HG03103 (cell line): ENCODE measurements at regions not wholly inside any gene's neighbourhood (a gene's known extent, or its start where the extent isn't known, plus 50 kb on each side); places are given as distances from the start of the nearest gene placed in this dataset.
"Not testable (repeated sequence)": the region's sequence is repeated elsewhere in the genome, so short reads cannot be mapped to it uniquely, and the experiment has no call there.

Experiments
- ATAC-seq: cut with Tn5 transposase; IDR thresholded peaks from one replicate; pipeline ENCODE4 v1.9.1; 2021; ENCODE audit warnings: low read depth; ENCODE audit not compliant: unreplicated experiment

GRCh38 chr3:152209776-152210175 lies 59.0 kb upstream of the MBNL1 start:
- ATAC-seq: no peak

GRCh38 chr3:152210697-152211096 lies 58.0 kb upstream of the MBNL1 start:
- ATAC-seq: no peak

GRCh38 chr3:152211655-152212054 lies 57.1 kb upstream of the MBNL1 start:
- no peak for ATAC-seq

- ATAC-seq: no peak
Measured at GRCh38 chr3:152213203-152213602, 55.5 kb upstream of the MBNL1 start.

GRCh38 chr3:152213938-152214337 lies 54.8 kb upstream of the MBNL1 start:
- no peak for ATAC-seq

GRCh38 chr3:152216960-152217865 lies 51.5 kb upstream of the MBNL1 start:
- not testable (repeated sequence) for ATAC-seq

GRCh38 chr3:152218602-152219001 lies 50.1 kb upstream of the MBNL1 start:
- ATAC-seq: no peak
